MM.1S (cell line): ENCODE measurements at regions not wholly inside any gene's neighbourhood (a gene's known extent, or its start where the extent isn't known, plus 50 kb on each side); places are given as distances from the start of the nearest gene placed in this dataset.

ENCODE experiments used
- EZH2 ChIP-seq: fragments of 300-600 bp; sonication (generic); optimal IDR thresholded peaks from 2 replicates; pipeline ENCODE3; 2017; ENCODE audit warnings: low read depth, mild to moderate bottlenecking, antibody characterized with exemption, low read length, mixed read lengths
- EZH2phosphoT487 ChIP-seq: fragments of 300-600 bp; sonication (generic); IDR thresholded peaks from 2 replicates; pipeline ENCODE4 v1.6.1; 2018; ENCODE audit warnings: antibody characterized with exemption, low read length
- TF ChIP-seq, protein P1 (sequence below): fragments of 300-600 bp; sonication (generic); IDR thresholded peaks from 2 replicates; pipeline ENCODE4 v1.5.1; 2016; ENCODE audit warnings: antibody characterized with exemption, low read length, mixed read lengths

DNA sequence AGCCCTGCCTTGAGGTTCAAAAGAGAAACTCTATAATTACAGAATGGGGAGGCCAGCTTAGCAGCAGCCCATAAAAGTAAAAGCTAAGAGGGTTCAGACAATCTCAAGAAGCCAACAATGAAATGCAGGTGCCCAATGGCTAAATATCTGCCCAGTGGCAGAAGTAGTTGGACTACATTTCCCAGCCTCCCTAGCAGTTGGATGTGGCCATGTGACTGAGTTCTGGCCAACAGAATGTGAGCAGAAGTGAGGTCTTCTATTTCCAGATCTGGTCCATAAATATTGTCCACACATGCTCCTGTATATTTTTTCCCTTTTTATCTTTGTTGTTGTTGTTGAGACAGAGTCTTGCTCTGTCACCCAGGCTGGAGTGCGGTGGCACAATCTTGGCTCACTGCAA, 127.9 kb upstream of the NHS start:
- TF ChIP-seq, protein P1, sequence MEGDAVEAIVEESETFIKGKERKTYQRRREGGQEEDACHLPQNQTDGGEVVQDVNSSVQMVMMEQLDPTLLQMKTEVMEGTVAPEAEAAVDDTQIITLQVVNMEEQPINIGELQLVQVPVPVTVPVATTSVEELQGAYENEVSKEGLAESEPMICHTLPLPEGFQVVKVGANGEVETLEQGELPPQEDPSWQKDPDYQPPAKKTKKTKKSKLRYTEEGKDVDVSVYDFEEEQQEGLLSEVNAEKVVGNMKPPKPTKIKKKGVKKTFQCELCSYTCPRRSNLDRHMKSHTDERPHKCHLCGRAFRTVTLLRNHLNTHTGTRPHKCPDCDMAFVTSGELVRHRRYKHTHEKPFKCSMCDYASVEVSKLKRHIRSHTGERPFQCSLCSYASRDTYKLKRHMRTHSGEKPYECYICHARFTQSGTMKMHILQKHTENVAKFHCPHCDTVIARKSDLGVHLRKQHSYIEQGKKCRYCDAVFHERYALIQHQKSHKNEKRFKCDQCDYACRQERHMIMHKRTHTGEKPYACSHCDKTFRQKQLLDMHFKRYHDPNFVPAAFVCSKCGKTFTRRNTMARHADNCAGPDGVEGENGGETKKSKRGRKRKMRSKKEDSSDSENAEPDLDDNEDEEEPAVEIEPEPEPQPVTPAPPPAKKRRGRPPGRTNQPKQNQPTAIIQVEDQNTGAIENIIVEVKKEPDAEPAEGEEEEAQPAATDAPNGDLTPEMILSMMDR = no peak
- TF ChIP-seq EZH2phosphoT487 (no peak), EZH2 (no peak)
